Mesodermal cell (in vitro differentiated cells): ENCODE measurements at regions not wholly inside any gene's neighbourhood (a gene's known extent, or its start where the extent isn't known, plus 50 kb on each side); places are given as distances from the start of the nearest gene placed in this dataset.

Experiments
- H3K27ac ChIP-seq: 2 replicates; pipeline ENCODE4 v1.7.0; 2013; ENCODE audit warnings: mild to moderate bottlenecking, low read depth, low read length, moderate library complexity; ENCODE audit not compliant: severe bottlenecking
- H3K36me3 ChIP-seq: 2 replicates; pipeline ENCODE4 v1.7.1; 2013; ENCODE audit warnings: mild to moderate bottlenecking, low read length, moderate library complexity; ENCODE audit not compliant: control insufficient read depth, insufficient read depth
- H3K4me1 ChIP-seq: one replicate; pipeline ENCODE4 v1.7.1; 2013; ENCODE audit warnings: mild to moderate bottlenecking, low read length; ENCODE audit not compliant: insufficient read depth, control insufficient read depth, poor library complexity, severe bottlenecking
- H3K4me3 ChIP-seq: 2 replicates; pipeline ENCODE4 v1.7.0; 2013; ENCODE audit warnings: low read length, control low read depth, mild to moderate bottlenecking; ENCODE audit not compliant: insufficient read depth, poor library complexity, severe bottlenecking; ENCODE audit errors: extremely low read depth
- H3K9me3 ChIP-seq: 2 replicates; pipeline ENCODE4 v1.7.1; 2013; ENCODE audit warnings: mild to moderate bottlenecking, low read length, moderate library complexity; ENCODE audit not compliant: control insufficient read depth
- WGBS, 2 experiments: methylation state at CpG; one replicate each; pipeline ENCODE4 v1.1.5; 2013; ENCODE audit warnings: missing lambda C conversion rate in 2 of 2; ENCODE audit not compliant: insufficient coverage in 2 of 2; 5-methylcytosine and 5-hydroxymethylcytosine counted together

GRCh38 chr14:82704218-82704617 is 1170.6 kb upstream of the SEL1L start:
- H3K4me3 ChIP-seq: no peak overlapping the region
- no peaks in the 10 kb centered on the region for H3K4me1 ChIP-seq
- WGBS, 2 experiments: 62% methylated on average over 3 of the region's 4 CpGs; no CpG with 5 or more reads in 1 of the 2 experiments
- no peaks in the 10 kb centered on the region for H3K9me3 ChIP-seq
- no peaks in the 10 kb centered on the region for H3K36me3 ChIP-seq
- H3K27ac ChIP-seq: no peak overlapping the region

GRCh38 chr14:82710267-82710841 is 1176.7 kb upstream of the SEL1L start:
- no peaks in the 10 kb centered on the region for H3K36me3 ChIP-seq
- WGBS, 2 experiments: 20 to 38% methylated on average over 1 to 3 of the region's 4 CpGs
- H3K4me1 ChIP-seq: no peaks in the 10 kb centered on the region
- no peak overlapping the region for H3K27ac ChIP-seq
- H3K4me3 ChIP-seq: no peak overlapping the region
- no peaks in the 10 kb centered on the region for H3K9me3 ChIP-seq

- Histone ChIP-seq H3K36me3 (no peaks in the 10 kb centered on the region), H3K9me3 (no peaks in the 10 kb centered on the region), H3K27ac (no peak overlapping the region), H3K4me1 (no peaks in the 10 kb centered on the region), H3K4me3 (no peak overlapping the region)
- 71% methylated on average over 1 of the region's 4 CpGs; no CpG with 5 or more reads in 1 of the 2 experiments for WGBS, 2 experiments
Measured at GRCh38 chr14:82719617-82720016, 1186.0 kb upstream of the SEL1L start.

- no peaks in the 10 kb centered on the region for H3K4me1 ChIP-seq
- H3K9me3 ChIP-seq: no peaks in the 10 kb centered on the region
- H3K36me3 ChIP-seq: no peaks in the 10 kb centered on the region
- H3K27ac ChIP-seq: no peak overlapping the region
- H3K4me3 ChIP-seq: no peak overlapping the region
- 57 to 100% methylated on average over 2 to 3 of the region's 3 CpGs for WGBS, 2 experiments
Measured at GRCh38 chr14:82720431-82720830, 1186.8 kb upstream of the SEL1L start.

GRCh38 chr14:82720946-82721345 is 1187.3 kb upstream of the SEL1L start:
- Histone ChIP-seq H3K36me3 (no peaks in the 10 kb centered on the region), H3K27ac (no peak overlapping the region), H3K9me3 (no peaks in the 10 kb centered on the region), H3K4me1 (no peaks in the 10 kb centered on the region), H3K4me3 (no peak overlapping the region)
- 73 to 79% methylated on average over 4 of the region's 5 CpGs for WGBS, 2 experiments

GRCh38 chr14:82724316-82724715 is 1190.7 kb upstream of the SEL1L start:
- no peak overlapping the region for H3K27ac ChIP-seq
- no CpG with 5 or more reads among the region's 2 CpGs for WGBS, 2 experiments
- H3K36me3 ChIP-seq: no peaks in the 10 kb centered on the region
- no peak overlapping the region for H3K4me3 ChIP-seq
- H3K4me1 ChIP-seq: no peaks in the 10 kb centered on the region
- no peaks in the 10 kb centered on the region for H3K9me3 ChIP-seq

GRCh38 chr14:82725213-82725612 is 1191.6 kb upstream of the SEL1L start:
- Histone ChIP-seq H3K9me3 (no peaks in the 10 kb centered on the region), H3K27ac (no peak overlapping the region), H3K36me3 (no peaks in the 10 kb centered on the region), H3K4me3 (no peak overlapping the region), H3K4me1 (no peaks in the 10 kb centered on the region)

- no peak overlapping the region for H3K4me3 ChIP-seq
- no peaks in the 10 kb centered on the region for H3K4me1 ChIP-seq
- WGBS, 2 experiments: 90 to 95% methylated on average over 2 of the region's 4 CpGs
- no peaks in the 10 kb centered on the region for H3K9me3 ChIP-seq
- no peak overlapping the region for H3K27ac ChIP-seq
- H3K36me3 ChIP-seq: no peaks in the 10 kb centered on the region
Measured at GRCh38 chr14:82731526-82731925, 1197.9 kb upstream of the SEL1L start.

- Histone ChIP-seq H3K9me3 (no peaks in the 10 kb centered on the region), H3K4me3 (no peak overlapping the region), H3K27ac (no peak overlapping the region), H3K36me3 (no peaks in the 10 kb centered on the region), H3K4me1 (no peaks in the 10 kb centered on the region)
- WGBS, 2 experiments: no CpG with 5 or more reads among the region's 4 CpGs
Measured at GRCh38 chr14:82740547-82740946, 1206.9 kb upstream of the SEL1L start.

GRCh38 chr14:82755476-82755875 is 1221.8 kb upstream of the SEL1L start:
- Histone ChIP-seq H3K27ac (no peak overlapping the region), H3K9me3 (no peaks in the 10 kb centered on the region), H3K4me1 (no peaks in the 10 kb centered on the region), H3K4me3 (no peak overlapping the region), H3K36me3 (no peaks in the 10 kb centered on the region)
- WGBS, 2 experiments: 100% methylated on average over 2 of the region's 3 CpGs; no CpG with 5 or more reads in 1 of the 2 experiments

GRCh38 chr14:82755923-82756322 is 1222.3 kb upstream of the SEL1L start:
- no CpG with 5 or more reads among the region's 1 CpG for WGBS, 2 experiments
- Histone ChIP-seq H3K4me3 (no peak overlapping the region), H3K27ac (no peak overlapping the region)

More at GRCh38 chr14:82755923-82756322, 1222.3 kb upstream of the SEL1L start:
- Histone ChIP-seq H3K4me1 (no peaks in the 10 kb centered on the region), H3K9me3 (no peaks in the 10 kb centered on the region), H3K36me3 (no peaks in the 10 kb centered on the region)
